ENCODE measurements at regions not wholly inside any gene's neighbourhood (a gene's known extent, or its start where the extent isn't known, plus 50 kb on each side); places are given as distances from the start of the nearest gene placed in this dataset.

GRCh38 chr19:30609656-30610270 is 237.6 kb downstream of the ZNF536 start:
- DNase-seq (ENCODE audit: low read depth in 1 of 2, low spot score in 1 of 2) = no peak

DNA sequence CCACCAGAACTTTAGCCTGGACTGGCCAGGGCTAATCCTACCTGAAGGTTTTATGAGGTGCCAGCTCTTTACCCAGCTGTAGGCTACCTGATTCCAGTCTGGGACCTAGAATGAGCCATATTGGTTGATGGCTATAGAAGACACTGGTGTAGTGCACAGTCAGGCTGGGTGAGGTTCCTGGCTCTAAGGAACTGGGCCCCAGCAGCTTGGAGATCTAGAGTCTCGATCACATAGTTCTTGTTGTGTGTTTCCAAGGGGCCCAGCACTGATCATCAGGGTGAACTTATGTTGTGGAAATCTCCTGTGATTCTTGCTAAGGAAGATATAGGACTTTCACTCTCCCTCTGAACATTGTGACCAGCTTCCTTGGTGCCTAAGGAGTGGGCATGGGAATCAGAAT is 236.3 kb downstream of the ZNF536 start:
- no peak for DNase-seq (ENCODE audit: low read depth in 1 of 2, low spot score in 1 of 2)

Measured in activated CD4-positive, alpha-beta T cell treated with anti-CD3 and anti-CD28 coated beads, Interleukin-2, amount 50 U/mL, for 24 hours (primary cell).